IMR-90 (cell line): ENCODE measurements at regions not wholly inside any gene's neighbourhood (a gene's known extent, or its start where the extent isn't known, plus 50 kb on each side); places are given as distances from the start of the nearest gene placed in this dataset.

Source experiments
- BHLHE40 ChIP-seq: fragments of 150-350 bp; IDR thresholded peaks from 2 replicates; pipeline ENCODE4 v1.6.1; 2016; ENCODE audit warnings: mild to moderate bottlenecking, low read depth, low read length
- CTCF ChIP-seq: conservative IDR thresholded peaks from 2 replicates; pipeline ENCODE4 v1.5.1; 2012; ENCODE audit warnings: mild to moderate bottlenecking, low read depth, low read length, improper control_type of control experiment
- POLR2A ChIP-seq: IDR thresholded peaks from 2 replicates; pipeline ENCODE4 v1.6.1; 2012; ENCODE audit warnings: mild to moderate bottlenecking, low read depth, low read length
- RAD21 ChIP-seq: IDR thresholded peaks from 2 replicates; pipeline ENCODE4 v1.6.1; 2012; ENCODE audit warnings: low read length, improper control_type of control experiment

DNA sequence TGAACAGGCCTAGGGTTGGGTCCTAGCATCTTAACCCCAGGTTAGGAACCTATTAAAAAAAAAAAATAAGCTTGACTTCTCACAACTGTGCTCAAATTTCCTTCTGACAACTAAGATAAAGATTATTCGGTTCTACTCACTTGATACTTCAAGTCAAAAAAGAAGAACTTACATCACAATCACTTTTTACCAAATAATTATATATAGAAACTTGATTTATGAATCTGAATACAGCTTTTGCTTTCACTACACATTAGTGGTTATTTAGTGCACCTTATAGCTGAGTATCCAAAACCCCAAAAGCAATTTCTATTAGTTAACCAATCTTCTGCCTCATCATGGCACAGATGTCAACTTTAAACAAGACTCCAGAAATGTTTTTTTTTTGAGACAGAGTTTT is 119.0 kb upstream of the DST start:
- TF ChIP-seq POLR2A (no peak), CTCF (no peak), RAD21 (no peak), BHLHE40 (no peak)
